Lung (tissue), 11 donors: ENCODE measurements at regions not wholly inside any gene's neighbourhood (a gene's known extent, or its start where the extent isn't known, plus 50 kb on each side); places are given as distances from the start of the nearest gene placed in this dataset.

Source experiments
- ATAC-seq: fragments of 200-7000 bp; cut with Tn5 transposase; one replicate; pipeline ENCODE4 v1.9.1; 2020; ENCODE audit warnings: moderate number of reproducible peaks; ENCODE audit not compliant: insufficient read depth, low FRiP score
- DNase-seq, 3 donors: peaks; one replicate each; pipeline ENCODE4 v3.0.0-alpha.2; 2013 to 2017
- H3K27ac ChIP-seq, 2 donors: one replicate each; pipeline ENCODE4 v1.5.1; 2013; ENCODE audit warnings: mild to moderate bottlenecking in 2 of 2, moderate library complexity in 2 of 2, control low read depth in 1 of 2, inconsistent platforms in 1 of 2, low read depth in 1 of 2, low read length in 1 of 2
- H3K27me3 ChIP-seq, 3 donors: one replicate each; pipeline ENCODE4 v1.5.1; 2013; ENCODE audit warnings: low read length in 2 of 3; ENCODE audit not compliant: control insufficient read depth in 3 of 3, insufficient read depth in 3 of 3
- H3K36me3 ChIP-seq, 4 donors: one replicate each; pipeline ENCODE4 v1.5.1; 2013; ENCODE audit warnings: low read length in 4 of 4, mild to moderate bottlenecking in 1 of 4, moderate library complexity in 1 of 4; ENCODE audit not compliant: control insufficient read depth in 4 of 4, insufficient read depth in 4 of 4
- H3K4me1 ChIP-seq, 5 donors: one replicate each; pipeline ENCODE4 v1.5.1; 2013; ENCODE audit warnings: low read length in 5 of 5, mild to moderate bottlenecking in 2 of 5, moderate library complexity in 1 of 5; ENCODE audit not compliant: control insufficient read depth in 5 of 5, insufficient read depth in 5 of 5
- H3K4me3 ChIP-seq: one replicate; pipeline ENCODE4 v1.5.1; 2013; ENCODE audit warnings: mild to moderate bottlenecking, control low read depth, moderate library complexity
- H3K9ac ChIP-seq, 2 donors: one replicate each; pipeline ENCODE4 v1.5.1; 2013; ENCODE audit warnings: low read length in 2 of 2, control low read depth in 1 of 2; ENCODE audit not compliant: insufficient read depth in 1 of 2
- H3K9me3 ChIP-seq, 4 donors: one replicate each; pipeline ENCODE4 v1.5.1; 2013; ENCODE audit warnings: low read length in 3 of 4, mild to moderate bottlenecking in 1 of 4, moderate library complexity in 1 of 4; ENCODE audit not compliant: control insufficient read depth in 4 of 4, insufficient read depth in 3 of 4
- WGBS, 2 donors: extraction: QIAGEN DNeasy Blood & Tissue Kit; methylation state at CpG; one replicate each; pipeline ENCODE4 v1.1.7; 2013; 5-methylcytosine and 5-hydroxymethylcytosine counted together
- TF ChIP-seq, protein P1 (sequence below): IDR thresholded peaks from 2 replicates; pipeline ENCODE4 v1.5.1; 2012; ENCODE audit warnings: mild to moderate bottlenecking; ENCODE audit errors: control extremely low read depth, extremely low read depth
- donor health status: control.
- donor health status: control.
- donor health status: Bipolar disorder and iron deficiency.
- donor health status: healthy.
- donor health status: DM: yes; HTN: yes; CAD: no.

DNA sequence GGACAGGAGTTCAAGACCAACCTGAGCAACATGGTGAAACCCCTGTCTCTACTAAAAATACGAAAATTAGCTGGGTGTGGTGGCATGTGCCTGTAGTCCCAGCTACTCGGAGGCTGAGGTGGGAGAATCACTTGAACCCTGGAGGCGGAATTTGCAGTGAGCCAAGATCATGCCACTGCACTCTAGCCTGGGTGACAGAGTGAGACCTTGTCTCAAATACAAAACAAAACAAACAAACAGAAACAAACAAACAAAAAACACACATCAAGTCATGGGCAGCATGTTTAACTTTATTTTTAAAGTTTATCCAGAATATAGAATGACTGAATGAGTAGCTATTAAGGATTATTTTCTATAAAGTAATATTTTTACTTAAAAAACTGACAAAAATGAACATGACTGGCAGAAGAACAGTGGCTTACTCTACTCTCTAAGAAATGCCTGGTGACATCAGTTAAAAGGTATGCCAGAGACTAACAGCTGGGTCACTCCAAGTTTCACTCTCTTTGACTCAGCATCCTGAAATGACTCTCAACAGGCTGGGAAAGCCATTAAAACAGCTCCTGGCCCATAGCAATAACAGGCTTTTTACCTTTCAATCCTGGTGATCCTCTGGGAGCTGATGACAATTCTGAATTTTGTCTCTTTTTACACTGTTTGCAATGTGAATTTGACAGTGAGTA is 66.1 kb upstream of the FOXN2 start:
- ATAC-seq = no peak
- H3K27ac ChIP-seq = peak overlapping the region in 1 of 2 donors; percentile 84
- DNase-seq = peak; percentile 37 to 82 (median 74)

DNA sequence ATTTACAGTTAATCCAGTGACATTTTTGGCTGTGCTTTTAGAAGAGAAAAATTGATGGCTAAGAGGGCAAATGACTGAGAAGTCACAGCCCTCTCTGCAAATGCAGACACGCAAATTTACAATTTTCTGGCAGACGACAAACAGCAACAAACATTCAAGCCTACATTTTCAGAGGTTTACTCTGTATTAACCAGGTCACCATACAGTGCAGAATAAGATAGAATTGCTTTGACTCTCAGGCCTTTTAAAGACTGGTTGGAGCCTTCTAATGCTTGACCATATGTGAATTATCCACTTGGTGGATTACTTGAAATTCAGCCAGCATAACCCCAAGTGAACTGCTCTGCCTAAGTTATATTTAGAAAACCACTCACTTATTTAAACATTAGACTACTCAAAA is 65.5 kb upstream of the FOXN2 start:
- Histone ChIP-seq H3K9ac (no peak overlapping the region), H3K27ac (peak overlapping the region in 1 of 2 donors; percentile 84), H3K4me1 (peaks cover 1 to 23% (median 12%) of the 10 kb centered on the region in 5 donors), H3K4me3 (no peak overlapping the region), H3K27me3 (peaks cover 0 to 4% (median 0%) of the 10 kb centered on the region in 3 donors), H3K36me3 (no peaks in the 10 kb centered on the region), H3K9me3 (no peaks in the 10 kb centered on the region)
- 65 to 78% methylated on average over 2 of the region's 2 CpGs for WGBS, 2 donors
- TF ChIP-seq, protein P1, sequence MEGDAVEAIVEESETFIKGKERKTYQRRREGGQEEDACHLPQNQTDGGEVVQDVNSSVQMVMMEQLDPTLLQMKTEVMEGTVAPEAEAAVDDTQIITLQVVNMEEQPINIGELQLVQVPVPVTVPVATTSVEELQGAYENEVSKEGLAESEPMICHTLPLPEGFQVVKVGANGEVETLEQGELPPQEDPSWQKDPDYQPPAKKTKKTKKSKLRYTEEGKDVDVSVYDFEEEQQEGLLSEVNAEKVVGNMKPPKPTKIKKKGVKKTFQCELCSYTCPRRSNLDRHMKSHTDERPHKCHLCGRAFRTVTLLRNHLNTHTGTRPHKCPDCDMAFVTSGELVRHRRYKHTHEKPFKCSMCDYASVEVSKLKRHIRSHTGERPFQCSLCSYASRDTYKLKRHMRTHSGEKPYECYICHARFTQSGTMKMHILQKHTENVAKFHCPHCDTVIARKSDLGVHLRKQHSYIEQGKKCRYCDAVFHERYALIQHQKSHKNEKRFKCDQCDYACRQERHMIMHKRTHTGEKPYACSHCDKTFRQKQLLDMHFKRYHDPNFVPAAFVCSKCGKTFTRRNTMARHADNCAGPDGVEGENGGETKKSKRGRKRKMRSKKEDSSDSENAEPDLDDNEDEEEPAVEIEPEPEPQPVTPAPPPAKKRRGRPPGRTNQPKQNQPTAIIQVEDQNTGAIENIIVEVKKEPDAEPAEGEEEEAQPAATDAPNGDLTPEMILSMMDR = no peak
- DNase-seq = peak; percentile 27 to 93 (median 82)
- ATAC-seq = no peak

More for the DNA sequence above, 66.1 kb upstream of the FOXN2 start:
- Histone ChIP-seq H3K27me3 (peaks cover 0 to 4% (median 0%) of the 10 kb centered on the region in 3 donors), H3K4me3 (no peak overlapping the region), H3K9ac (no peak overlapping the region), H3K36me3 (no peaks in the 10 kb centered on the region), H3K9me3 (no peaks in the 10 kb centered on the region), H3K4me1 (peaks cover 1 to 23% (median 12%) of the 10 kb centered on the region in 5 donors)
- 88 to 96% methylated on average over 3 of the region's 3 CpGs for whole genome bisulfite sequencing, 2 donors
- TF ChIP-seq, protein P1 = no peak

DNA sequence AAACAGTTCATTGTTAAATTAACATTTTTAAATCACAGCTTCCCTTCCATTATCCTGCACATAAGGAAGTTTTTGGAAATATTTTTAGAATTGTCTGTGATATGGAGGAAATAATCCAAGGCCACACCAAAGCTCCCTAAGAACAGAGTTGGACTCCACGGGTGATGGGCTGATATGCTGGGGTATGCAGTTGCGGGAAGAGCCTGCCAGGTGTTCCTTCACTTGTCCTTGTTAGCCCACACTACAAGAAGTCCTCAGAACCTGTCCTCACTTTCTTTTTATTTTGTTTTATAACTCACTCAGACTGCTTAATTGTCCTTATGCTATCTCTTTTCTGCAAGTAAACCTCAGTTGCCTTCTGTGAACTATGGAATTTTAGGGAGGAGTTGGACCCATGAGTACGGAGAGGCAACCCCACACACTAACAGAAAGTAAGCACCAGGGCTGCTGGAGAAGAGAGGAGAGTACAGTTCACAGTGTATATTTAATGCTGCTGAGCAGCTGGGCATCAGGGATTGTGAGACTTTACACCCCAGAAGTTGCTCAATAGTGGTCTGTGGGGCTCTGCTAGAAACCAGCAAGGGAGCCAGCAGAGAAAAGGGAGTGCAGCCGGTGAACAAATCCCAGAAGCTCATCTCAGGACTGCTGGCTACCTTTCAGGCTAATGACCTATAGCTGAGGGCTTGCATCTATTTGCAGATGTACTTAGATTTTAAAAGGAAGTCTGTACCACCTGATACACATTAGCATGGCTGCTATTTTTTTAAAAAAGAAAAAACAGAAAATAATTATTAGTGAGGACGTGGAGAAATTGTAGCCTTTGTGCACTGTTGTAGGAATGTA is 64.6 kb upstream of the FOXN2 start:
- H3K36me3 ChIP-seq = no peaks in the 10 kb centered on the region

More for the DNA sequence above, 64.6 kb upstream of the FOXN2 start:
- no peak overlapping the region for H3K9ac ChIP-seq
- H3K9me3 ChIP-seq = no peaks in the 10 kb centered on the region
- TF ChIP-seq, protein P1 = no peak
- DNase-seq = peak; percentile 26 to 66 (median 45)
- no peak overlapping the region for H3K4me3 ChIP-seq
- ATAC-seq = peak; percentile 21
- H3K27ac ChIP-seq = peak overlapping the region; percentile 24 to 63
- peaks cover 0 to 4% (median 0%) of the 10 kb centered on the region in 3 donors for H3K27me3 ChIP-seq
- 35 to 47% methylated on average over 5 of the region's 5 CpGs for WGBS, 2 donors
- peaks cover 1 to 23% (median 12%) of the 10 kb centered on the region in 5 donors for H3K4me1 ChIP-seq
